ENCODE measurements at regions not wholly inside any gene's neighbourhood (a gene's known extent, or its start where the extent isn't known, plus 50 kb on each side); places are given as distances from the start of the nearest gene placed in this dataset.
"Not testable (repeated sequence)": the region's sequence is repeated elsewhere in the genome, so short reads cannot be mapped to it uniquely, and the experiment has no call there.

GRCh38 chr6:62889240-62889639, 322.0 kb upstream of the FKBP1C start:
- ATAC-seq: no peak
- no peak for DNase-seq (ENCODE audit: low spot score)

DNA sequence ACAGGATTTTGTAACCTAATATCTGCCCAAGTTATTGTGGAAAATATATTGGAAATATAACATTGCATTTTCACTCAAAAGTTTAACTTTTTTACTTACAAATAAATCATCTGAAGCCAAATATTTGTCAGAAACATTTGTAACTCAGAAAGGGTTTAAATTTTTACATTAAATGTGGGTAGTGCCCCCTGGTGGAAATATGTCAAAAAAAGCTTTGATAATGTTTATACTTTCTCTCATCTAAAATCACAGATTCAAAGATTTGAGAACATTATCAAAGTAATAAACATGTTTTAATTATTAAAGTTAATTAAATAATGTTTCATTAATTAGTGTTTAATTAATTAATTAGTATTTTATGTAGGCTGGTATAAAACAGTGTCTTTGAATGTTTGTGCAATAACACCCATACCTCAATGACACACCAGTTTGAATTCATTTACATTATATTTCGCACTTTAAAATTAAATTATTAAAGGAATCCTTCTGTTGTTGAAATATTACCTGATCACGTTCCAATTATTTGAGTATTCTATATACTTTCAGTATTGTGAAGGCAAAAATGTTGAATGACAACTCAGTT, 320.1 kb upstream of the FKBP1C start:
- ATAC-seq: no peak

GRCh38 chr6:62894114-62894513, 317.2 kb upstream of the FKBP1C start:
- DNase-seq (ENCODE audit: low spot score): no peak
- ATAC-seq: no peak

More for the DNA sequence above, 320.1 kb upstream of the FKBP1C start:
- DNase-seq (ENCODE audit: low spot score): no peak

GRCh38 chr6:62903266-62903665, 308.0 kb upstream of the FKBP1C start:
- no peak for ATAC-seq
- no peak for DNase-seq (ENCODE audit: low spot score)

GRCh38 chr6:62904687-62905086, 306.6 kb upstream of the FKBP1C start:
- DNase-seq (ENCODE audit: low spot score): no peak
- no peak for ATAC-seq

- DNase-seq (ENCODE audit: low spot score) (no peak), ATAC-seq (no peak)
Observed at GRCh38 chr6:62914530-62914929, 296.7 kb upstream of the FKBP1C start.

GRCh38 chr6:62923728-62924127, 287.5 kb upstream of the FKBP1C start:
- ATAC-seq (no peak), DNase-seq (ENCODE audit: low spot score) (no peak)

- ATAC-seq: no peak
- DNase-seq (ENCODE audit: low spot score): no peak
Observed at GRCh38 chr6:62940848-62941247, 270.4 kb upstream of the FKBP1C start.

DNA sequence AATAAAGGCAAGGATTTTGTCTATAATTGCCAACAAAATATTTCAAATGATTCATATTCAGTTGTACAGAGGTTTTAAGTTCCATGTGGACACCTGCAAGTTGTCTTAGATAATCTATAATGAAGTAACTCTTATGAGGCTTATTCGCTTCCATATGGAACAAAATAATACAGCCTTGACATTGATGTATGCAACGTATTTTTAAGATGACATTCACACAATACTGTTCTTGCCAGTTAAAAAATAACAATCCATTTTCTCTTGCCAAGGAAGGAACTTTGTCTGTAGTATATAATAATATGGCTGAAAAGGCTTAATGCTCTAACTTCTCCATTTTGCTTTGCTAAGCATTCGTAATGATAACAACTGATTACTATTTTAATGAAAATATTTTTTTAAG, 269.3 kb upstream of the FKBP1C start:
- ATAC-seq (no peak), DNase-seq (ENCODE audit: low spot score) (no peak)

DNA sequence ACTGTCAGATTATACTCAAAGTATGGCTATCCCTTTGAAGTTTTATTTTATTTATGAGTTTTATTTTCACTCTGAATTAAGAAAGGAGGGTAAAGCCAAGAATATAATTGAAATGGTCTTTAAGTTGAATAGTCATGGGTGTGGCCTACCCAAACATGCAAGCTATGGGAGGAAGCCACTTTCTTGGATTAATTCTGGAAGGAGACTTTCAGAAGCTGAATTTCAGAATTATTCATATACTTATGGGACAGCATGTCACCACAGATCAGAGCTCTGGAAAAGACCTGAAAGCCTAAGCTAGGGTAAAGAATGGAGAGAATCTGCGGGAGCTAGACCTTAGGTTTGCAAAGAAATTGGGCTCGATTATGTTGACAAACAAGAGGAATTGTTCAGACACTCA, 242.4 kb upstream of the FKBP1C start:
- ATAC-seq (no peak), DNase-seq (ENCODE audit: low spot score) (no peak)

DNA sequence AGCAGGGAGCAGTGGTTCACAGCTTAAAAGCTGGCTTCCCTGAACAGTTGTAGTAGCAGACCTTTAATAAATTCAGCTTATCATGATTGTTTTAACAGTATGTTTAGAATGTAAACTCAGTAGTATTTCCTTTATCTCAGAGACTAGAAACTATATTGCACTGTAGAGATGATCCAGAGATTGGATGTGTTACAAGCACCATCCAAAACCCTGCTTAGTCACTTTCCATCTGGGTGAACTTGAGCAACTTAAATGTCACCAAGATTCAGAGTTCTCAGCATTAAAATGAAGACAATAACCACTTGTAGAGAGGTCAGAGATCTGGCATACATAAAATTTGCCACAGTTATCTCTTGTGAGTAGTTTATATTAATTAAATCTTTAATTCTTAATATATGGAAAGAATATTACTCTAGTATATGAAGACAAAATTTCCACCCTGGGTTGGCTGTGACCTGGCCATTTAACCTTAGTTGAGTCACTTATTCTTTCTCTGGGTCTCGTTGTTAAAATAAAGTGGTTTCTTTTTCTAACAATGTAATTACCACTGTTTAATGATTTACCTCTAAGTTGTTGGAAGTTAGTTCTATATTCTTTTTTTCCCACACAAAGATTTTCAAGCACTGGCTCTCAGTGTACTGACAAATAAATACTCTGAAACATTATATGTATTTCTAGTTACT, 239.2 kb upstream of the FKBP1C start:
- no peak for DNase-seq (ENCODE audit: low spot score)
- no peak for ATAC-seq

DNA sequence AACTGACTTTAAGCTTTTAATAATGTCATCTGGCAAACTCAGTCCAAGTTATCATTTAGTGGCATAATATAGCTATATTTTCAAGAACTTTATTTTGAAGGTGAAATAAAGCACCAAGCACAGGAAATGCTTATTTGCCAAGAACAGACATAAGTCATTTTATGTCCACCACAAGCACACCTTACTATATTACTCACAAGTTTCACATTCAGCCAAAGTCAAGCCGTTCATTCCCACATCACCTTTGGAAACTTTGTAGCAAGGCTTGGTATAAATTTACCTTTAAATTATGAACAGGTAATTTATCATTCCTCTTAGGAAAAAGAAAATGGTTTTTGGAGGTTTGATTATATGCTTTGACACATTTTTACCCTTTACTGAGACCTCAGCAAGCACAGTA, 236.8 kb upstream of the FKBP1C start:
- DNase-seq (ENCODE audit: low spot score) (no peak), ATAC-seq (no peak)

DNA sequence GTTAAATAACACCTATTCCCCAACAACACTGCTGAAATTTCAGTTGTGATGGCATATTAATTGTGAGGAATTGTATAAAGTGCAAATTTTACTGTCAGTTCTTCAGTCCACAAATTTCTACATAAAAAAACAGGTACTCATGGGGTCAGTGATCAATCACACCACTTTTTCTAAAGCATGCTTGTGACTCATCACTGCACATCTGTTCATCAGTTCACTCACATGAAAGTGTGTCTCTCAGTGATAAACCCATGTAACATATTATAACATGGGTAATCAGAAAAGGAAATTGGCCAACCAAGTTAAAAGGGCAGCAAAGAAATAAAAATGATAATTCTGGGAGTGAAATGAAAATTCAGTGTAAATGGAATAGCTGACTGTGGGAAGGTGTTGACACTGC, 234.7 kb upstream of the FKBP1C start:
- ATAC-seq: no peak

DNA sequence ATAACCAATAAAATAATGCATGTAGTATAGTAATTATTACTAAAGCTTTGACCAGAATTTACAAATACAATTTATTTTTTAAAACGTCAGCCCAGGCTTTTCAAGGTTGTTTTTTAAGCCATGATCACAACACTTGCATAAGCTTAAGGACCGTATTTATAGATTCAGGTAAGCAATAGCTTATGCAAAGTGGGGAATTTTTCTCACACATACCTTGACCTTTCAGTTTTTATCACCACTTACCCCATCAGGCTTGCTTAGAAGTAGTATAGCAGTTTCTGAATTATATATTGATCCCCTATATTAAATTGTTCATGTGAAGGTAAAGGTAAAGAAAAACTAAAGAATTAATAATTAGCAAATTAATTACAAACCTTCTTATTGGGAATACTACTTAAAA, 232.3 kb upstream of the FKBP1C start:
- no peak for DNase-seq (ENCODE audit: low spot score)
- ATAC-seq: no peak

More for the DNA sequence above, 234.7 kb upstream of the FKBP1C start:
- no peak for DNase-seq (ENCODE audit: low spot score)

DNA sequence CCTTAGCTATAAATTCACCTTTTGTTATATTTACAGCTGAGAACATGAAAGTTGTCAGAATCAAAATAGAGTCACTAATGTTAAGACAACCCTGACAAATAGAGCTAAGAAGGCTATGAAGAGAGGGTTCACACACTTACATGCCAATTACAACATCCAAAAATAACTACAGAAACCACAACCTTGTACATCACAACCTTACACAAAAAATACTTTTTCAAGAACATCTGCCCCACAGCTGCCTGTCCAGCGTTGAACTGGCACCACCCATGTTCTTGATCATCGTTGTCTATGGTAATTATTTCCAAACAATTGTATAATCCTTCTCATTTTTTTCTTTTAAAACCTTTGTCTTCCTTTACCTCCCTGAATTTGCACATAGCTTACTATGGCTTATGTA, 231.2 kb upstream of the FKBP1C start:
- DNase-seq (ENCODE audit: low spot score) (no peak), ATAC-seq (no peak)

DNA sequence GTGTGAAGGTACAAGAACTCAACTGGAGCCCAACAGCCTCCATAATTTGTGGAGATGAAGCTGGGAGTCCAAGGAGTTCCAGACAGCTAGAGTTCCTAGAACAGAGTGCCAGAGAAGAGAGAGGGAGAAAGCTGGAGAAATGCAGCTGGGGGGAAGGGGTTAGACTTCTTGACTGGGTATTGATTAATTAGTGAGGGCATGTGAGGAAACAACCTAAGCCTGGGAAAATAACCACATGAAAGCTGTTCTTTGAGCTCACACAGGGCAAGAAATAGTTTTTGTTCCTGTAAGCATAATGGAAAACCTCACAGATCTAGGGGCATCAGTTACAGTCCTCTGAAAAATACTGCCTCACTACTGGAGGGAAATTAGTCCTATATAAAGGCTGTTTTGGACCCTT, 230.5 kb upstream of the FKBP1C start:
- DNase-seq (ENCODE audit: low spot score): no peak

DNA sequence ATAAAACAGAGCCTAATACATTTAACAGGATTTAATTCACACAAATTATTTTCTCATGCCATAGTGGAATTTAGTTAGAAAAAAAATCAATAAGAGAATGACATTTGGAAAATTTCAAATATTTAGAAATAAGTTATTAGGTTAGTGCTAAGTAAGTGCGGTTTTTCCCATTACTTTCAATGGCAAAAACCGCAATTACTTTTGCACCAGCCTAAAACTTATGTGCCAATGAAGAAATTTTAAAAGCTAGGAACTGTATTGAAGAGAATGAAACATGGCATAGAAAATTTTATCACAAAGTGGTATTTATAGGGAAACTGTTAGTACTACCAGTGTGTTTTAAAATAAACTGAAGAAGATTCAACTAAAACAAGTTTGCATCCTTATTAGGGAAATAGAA, 228.3 kb upstream of the FKBP1C start:
- ATAC-seq: no peak
- DNase-seq (ENCODE audit: low spot score): no peak

More for the DNA sequence above, 230.5 kb upstream of the FKBP1C start:
- ATAC-seq: no peak

DNA sequence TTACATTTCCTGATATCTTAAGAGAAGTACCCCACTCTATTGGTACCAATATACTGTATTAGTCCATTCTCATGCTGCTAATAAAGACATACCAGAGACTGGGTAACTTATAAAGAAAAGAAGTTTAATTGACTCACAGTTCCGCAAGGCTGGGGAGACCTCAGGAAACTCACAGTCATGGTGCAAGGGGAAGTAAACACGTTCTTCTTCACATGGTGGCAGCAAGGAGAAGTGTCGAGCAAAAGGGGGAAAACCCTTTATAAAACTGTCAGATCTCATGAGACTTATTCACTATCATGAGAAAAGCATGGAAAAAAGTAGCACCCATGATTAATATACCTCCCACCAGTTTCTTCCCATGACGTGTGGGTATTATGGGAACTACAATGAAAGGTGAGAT, 219.6 kb upstream of the FKBP1C start:
- not testable (repeated sequence) for DNase-seq (ENCODE audit: low spot score)

GRCh38 chr6:62993951-62994350, 217.3 kb upstream of the FKBP1C start:
- ATAC-seq: no peak

More for the DNA sequence above, 219.6 kb upstream of the FKBP1C start:
- not testable (repeated sequence) for ATAC-seq

GRCh38 chr6:62998022-62998421, 213.2 kb upstream of the FKBP1C start:
- ATAC-seq (no peak), DNase-seq (ENCODE audit: low spot score) (no peak)

More at GRCh38 chr6:62993951-62994350, 217.3 kb upstream of the FKBP1C start:
- no peak for DNase-seq (ENCODE audit: low spot score)

DNA sequence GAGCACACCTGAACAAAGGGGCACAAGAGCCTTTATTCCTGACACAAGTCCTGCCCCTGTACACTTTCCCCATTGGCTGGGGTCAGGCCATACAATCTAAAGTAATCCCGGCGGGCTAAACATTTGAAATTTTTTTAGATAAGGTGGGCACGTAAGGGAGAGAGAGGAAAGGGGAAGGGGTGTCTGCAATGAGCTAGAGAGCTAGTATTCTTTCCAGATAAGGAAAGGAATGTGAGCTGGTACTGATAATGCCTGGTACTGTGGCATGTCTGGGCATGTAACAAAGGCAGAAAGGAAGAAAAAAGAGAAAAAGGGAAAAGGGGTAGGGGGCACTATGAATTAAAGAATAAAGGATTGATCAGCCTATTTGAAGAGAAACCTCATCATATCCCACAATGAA, 212.0 kb upstream of the FKBP1C start:
- not testable (repeated sequence) for DNase-seq (ENCODE audit: low spot score); ATAC-seq

- DNase-seq (ENCODE audit: low spot score): no peak
- ATAC-seq: no peak
Observed at GRCh38 chr6:62999796-63000195, 211.5 kb upstream of the FKBP1C start.

GRCh38 chr6:63006018-63006417, 205.3 kb upstream of the FKBP1C start:
- ATAC-seq; DNase-seq (ENCODE audit: low spot score): not testable (repeated sequence)
